ENCODE measurements at regions not wholly inside any gene's neighbourhood (a gene's known extent, or its start where the extent isn't known, plus 50 kb on each side); places are given as distances from the start of the nearest gene placed in this dataset.

GRCh38 chr1:4273747-4274146, 373.7 kb upstream of the C1orf174 start:
- H3K23ac ChIP-seq (ENCODE audit: low read depth, low read length), result no peak overlapping the region
- no peaks in the 10 kb centered on the region for H3K4me1 ChIP-seq (ENCODE audit: control insufficient read depth, insufficient read depth, low read length)
- no TSS peak for BruUV-seq (replicated peaks)
- H2AK9ac ChIP-seq (replicated peaks; ENCODE audit: low read depth, low read length, poor library complexity), result no peak overlapping the region
- H3K9me3 ChIP-seq (ENCODE audit: control insufficient read depth, insufficient read depth, low read length), result peaks cover 32% of the 10 kb centered on the region
- no peak overlapping the region for H3K56ac ChIP-seq (ENCODE audit: extremely low read depth, insufficient read depth, low read length)
- no peak overlapping the region for H2BK5ac ChIP-seq (ENCODE audit: low read depth, low read length, poor library complexity, severe bottlenecking)
- H3K4ac ChIP-seq (ENCODE audit: low read depth, low read length), result no peak overlapping the region
- no peak overlapping the region for H3K4me3 ChIP-seq (ENCODE audit: insufficient read depth, low read depth, low read length)
- H3K27ac ChIP-seq (ENCODE audit: insufficient read depth, low read length), result no peak overlapping the region
- H2AFZ ChIP-seq (replicated peaks; ENCODE audit: low read length, poor library complexity), result no peak overlapping the region
- ChIA-PET POLR2A (ENCODE audit: unreplicated experiment) (no interaction called here), CTCF (no interaction called here)
- H4K8ac ChIP-seq (ENCODE audit: low read depth in 2 of 2, low read length in 2 of 2), result no peak overlapping the region
- DNase-seq (no peak), ATAC-seq (ENCODE audit: low read depth) (no peak)
- H2BK20ac ChIP-seq (ENCODE audit: low read depth, low read length), result no peak overlapping the region
- no peaks in the 10 kb centered on the region for H3K36me3 ChIP-seq (ENCODE audit: control insufficient read depth, insufficient read depth, low read length)
- TF ChIP-seq RAD21 (IDR thresholded peaks at IDR 0.05; ENCODE audit: low read length), result no peak
- TF ChIP-seq FOS (IDR thresholded peaks at IDR 0.05; ENCODE audit: low read depth, low read length), result no peak
- no peak for TF ChIP-seq BHLHE40 (IDR thresholded peaks at IDR 0.05; ENCODE audit: low read depth, low read length)
- TF ChIP-seq, protein P1, sequence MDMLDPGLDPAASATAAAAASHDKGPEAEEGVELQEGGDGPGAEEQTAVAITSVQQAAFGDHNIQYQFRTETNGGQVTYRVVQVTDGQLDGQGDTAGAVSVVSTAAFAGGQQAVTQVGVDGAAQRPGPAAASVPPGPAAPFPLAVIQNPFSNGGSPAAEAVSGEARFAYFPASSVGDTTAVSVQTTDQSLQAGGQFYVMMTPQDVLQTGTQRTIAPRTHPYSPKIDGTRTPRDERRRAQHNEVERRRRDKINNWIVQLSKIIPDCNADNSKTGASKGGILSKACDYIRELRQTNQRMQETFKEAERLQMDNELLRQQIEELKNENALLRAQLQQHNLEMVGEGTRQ (IDR thresholded peaks at IDR 0.05; ENCODE audit: low read depth, low read length), result no peak
- TF ChIP-seq RCOR1 (IDR thresholded peaks at IDR 0.05; ENCODE audit: insufficient replicate concordance, low read length), result no peak
- TF ChIP-seq CEBPB (IDR thresholded peaks at IDR 0.05; ENCODE audit: low read depth, low read length), result no peak
- TF ChIP-seq CHD1 (IDR thresholded peaks at IDR 0.05; ENCODE audit: low read depth, low read length), result no peak
- no peak for TF ChIP-seq RFX5 (IDR thresholded peaks at IDR 0.05; ENCODE audit: low read depth, low read length)
- TF ChIP-seq, protein P2, sequence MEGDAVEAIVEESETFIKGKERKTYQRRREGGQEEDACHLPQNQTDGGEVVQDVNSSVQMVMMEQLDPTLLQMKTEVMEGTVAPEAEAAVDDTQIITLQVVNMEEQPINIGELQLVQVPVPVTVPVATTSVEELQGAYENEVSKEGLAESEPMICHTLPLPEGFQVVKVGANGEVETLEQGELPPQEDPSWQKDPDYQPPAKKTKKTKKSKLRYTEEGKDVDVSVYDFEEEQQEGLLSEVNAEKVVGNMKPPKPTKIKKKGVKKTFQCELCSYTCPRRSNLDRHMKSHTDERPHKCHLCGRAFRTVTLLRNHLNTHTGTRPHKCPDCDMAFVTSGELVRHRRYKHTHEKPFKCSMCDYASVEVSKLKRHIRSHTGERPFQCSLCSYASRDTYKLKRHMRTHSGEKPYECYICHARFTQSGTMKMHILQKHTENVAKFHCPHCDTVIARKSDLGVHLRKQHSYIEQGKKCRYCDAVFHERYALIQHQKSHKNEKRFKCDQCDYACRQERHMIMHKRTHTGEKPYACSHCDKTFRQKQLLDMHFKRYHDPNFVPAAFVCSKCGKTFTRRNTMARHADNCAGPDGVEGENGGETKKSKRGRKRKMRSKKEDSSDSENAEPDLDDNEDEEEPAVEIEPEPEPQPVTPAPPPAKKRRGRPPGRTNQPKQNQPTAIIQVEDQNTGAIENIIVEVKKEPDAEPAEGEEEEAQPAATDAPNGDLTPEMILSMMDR (conservative IDR thresholded peaks at IDR 0.05; ENCODE audit: low read depth, low read length), result no peak
- TF ChIP-seq MAFK (IDR thresholded peaks at IDR 0.05; ENCODE audit: low read depth, low read length), result no peak
- TF ChIP-seq, protein P3, sequence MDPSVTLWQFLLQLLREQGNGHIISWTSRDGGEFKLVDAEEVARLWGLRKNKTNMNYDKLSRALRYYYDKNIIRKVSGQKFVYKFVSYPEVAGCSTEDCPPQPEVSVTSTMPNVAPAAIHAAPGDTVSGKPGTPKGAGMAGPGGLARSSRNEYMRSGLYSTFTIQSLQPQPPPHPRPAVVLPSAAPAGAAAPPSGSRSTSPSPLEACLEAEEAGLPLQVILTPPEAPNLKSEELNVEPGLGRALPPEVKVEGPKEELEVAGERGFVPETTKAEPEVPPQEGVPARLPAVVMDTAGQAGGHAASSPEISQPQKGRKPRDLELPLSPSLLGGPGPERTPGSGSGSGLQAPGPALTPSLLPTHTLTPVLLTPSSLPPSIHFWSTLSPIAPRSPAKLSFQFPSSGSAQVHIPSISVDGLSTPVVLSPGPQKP (IDR thresholded peaks at IDR 0.05; ENCODE audit: borderline replicate concordance, low read depth, low read length), result no peak
- no peaks in the 10 kb centered on the region for H3K79me1 ChIP-seq (ENCODE audit: low read depth in 1 of 2, low read length in 2 of 2)
- WGBS, 2 experiments (ENCODE audit: extremely low coverage in 2 of 2, insufficient read length in 1 of 2), result no CpG with 5 or more reads among the region's 5 CpGs
- no peaks in the 10 kb centered on the region for H4K20me1 ChIP-seq (ENCODE audit: insufficient read depth, low read length)
- no peak overlapping the region for H3K18ac ChIP-seq (ENCODE audit: low read depth, low read length)
- no peaks in the 10 kb centered on the region for H3K9me1 ChIP-seq (ENCODE audit: insufficient read depth, low read length)
- intact Hi-C loops (cut with micrococcal nuclease) (no loop called here), in situ Hi-C loops (cut with MboI; ENCODE audit: low sequenced_read_pairs) (no loop called here), dilution Hi-C loops (cut with HindIII; ENCODE audit: low sequenced_read_pairs, unreplicated experiment) (no loop called here)
- H2BK15ac ChIP-seq (ENCODE audit: low read depth, low read length), result no peak overlapping the region
- H3K27me3 ChIP-seq (ENCODE audit: control insufficient read depth, insufficient read depth, low read length), result no peaks in the 10 kb centered on the region
- H3K14ac ChIP-seq (replicated peaks; ENCODE audit: low read depth, low read length), result no peak overlapping the region
- H4K5ac ChIP-seq (ENCODE audit: low read depth, low read length), result no peak overlapping the region
- no peak overlapping the region for H2AK5ac ChIP-seq (ENCODE audit: low read depth, low read length)
- H4K91ac ChIP-seq (ENCODE audit: insufficient read depth, low read depth, low read length), result no peak overlapping the region
- no peak overlapping the region for H2BK120ac ChIP-seq (ENCODE audit: low read depth, low read length)
- H3K9ac ChIP-seq (ENCODE audit: low read depth, low read length), result no peak overlapping the region
- H3K4me2 ChIP-seq (ENCODE audit: low read depth, low read length), result no peak overlapping the region
